Prostate gland (tissue), 2 donors: ENCODE measurements at regions not wholly inside any gene's neighbourhood (a gene's known extent, or its start where the extent isn't known, plus 50 kb on each side); places are given as distances from the start of the nearest gene placed in this dataset.

Experiments used
- CTCF ChIP-seq, 4 experiments: fragments of 200-600 bp in 2 of 4; fragments of 450-650 bp in 2 of 4; sonication (generic) in 2 of 4; IDR thresholded peaks; 1 replicate in 3 of 4; 2 replicates in 1 of 4; pipeline ENCODE4 v1.5.1; 2016 to 2019; ENCODE audit warnings: antibody characterized with exemption in 4 of 4, mild to moderate bottlenecking in 2 of 4, moderate library complexity in 2 of 4
- POLR2A ChIP-seq: fragments of 450-650 bp; IDR thresholded peaks from one replicate; pipeline ENCODE4 v1.6.1; 2016; ENCODE audit warnings: antibody characterized with exemption, mild to moderate bottlenecking
- POLR2AphosphoS5 ChIP-seq: sonication (generic); formaldehyde crosslinking; IDR thresholded peaks from one replicate; pipeline ENCODE4 v1.6.1; 2017; ENCODE audit warnings: antibody characterized with exemption

DNA sequence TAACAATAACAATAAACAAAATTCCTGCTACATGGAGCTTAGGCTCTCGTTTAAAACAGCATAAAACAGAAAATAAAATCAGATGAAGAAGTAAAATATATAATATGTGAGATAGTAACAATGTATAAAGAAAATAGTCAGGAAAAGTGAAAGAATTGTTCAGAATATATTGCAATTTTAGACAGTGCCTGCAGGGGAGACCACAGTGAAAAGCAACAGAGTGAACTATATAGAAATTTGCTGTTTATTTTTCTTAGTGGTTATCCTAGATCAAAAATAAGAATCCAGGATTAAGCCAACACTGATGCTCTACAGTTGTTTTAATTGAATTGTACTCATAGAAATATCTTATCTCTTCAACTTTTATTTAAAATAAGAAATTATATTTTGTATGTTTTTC, 1639.0 kb upstream of the B3GALT2 start:
- TF ChIP-seq CTCF (IDR thresholded peaks at IDR 0.05): no peak
- no peak for TF ChIP-seq POLR2A
- TF ChIP-seq POLR2AphosphoS5: no peak
